ENCODE measurements at regions not wholly inside any gene's neighbourhood (a gene's known extent, or its start where the extent isn't known, plus 50 kb on each side); places are given as distances from the start of the nearest gene placed in this dataset.

- TF ChIP-seq POLR2A (IDR thresholded peaks at IDR 0.05): no peak
- TF ChIP-seq, protein P1, sequence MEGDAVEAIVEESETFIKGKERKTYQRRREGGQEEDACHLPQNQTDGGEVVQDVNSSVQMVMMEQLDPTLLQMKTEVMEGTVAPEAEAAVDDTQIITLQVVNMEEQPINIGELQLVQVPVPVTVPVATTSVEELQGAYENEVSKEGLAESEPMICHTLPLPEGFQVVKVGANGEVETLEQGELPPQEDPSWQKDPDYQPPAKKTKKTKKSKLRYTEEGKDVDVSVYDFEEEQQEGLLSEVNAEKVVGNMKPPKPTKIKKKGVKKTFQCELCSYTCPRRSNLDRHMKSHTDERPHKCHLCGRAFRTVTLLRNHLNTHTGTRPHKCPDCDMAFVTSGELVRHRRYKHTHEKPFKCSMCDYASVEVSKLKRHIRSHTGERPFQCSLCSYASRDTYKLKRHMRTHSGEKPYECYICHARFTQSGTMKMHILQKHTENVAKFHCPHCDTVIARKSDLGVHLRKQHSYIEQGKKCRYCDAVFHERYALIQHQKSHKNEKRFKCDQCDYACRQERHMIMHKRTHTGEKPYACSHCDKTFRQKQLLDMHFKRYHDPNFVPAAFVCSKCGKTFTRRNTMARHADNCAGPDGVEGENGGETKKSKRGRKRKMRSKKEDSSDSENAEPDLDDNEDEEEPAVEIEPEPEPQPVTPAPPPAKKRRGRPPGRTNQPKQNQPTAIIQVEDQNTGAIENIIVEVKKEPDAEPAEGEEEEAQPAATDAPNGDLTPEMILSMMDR (IDR thresholded peaks at IDR 0.05): no peak
Measured at GRCh38 chr1:182210417-182210816, 148.9 kb upstream of the ZNF648 start.

Measured in upper lobe of left lung (tissue), 4 donors.